ENCODE measurements at regions not wholly inside any gene's neighbourhood (a gene's known extent, or its start where the extent isn't known, plus 50 kb on each side); places are given as distances from the start of the nearest gene placed in this dataset.

- Histone ChIP-seq H3K9me3 (no peaks in the 10 kb centered on the region), H3K4me1 (no peaks in the 10 kb centered on the region), H3K36me3 (no peaks in the 10 kb centered on the region), H3K27ac (replicated peaks in 1 of 4) (no peak overlapping the region), H3K27me3 (no peaks in the 10 kb centered on the region), H3K4me3 (no peak overlapping the region)
- WGBS = 83% methylated on average over 10 of the region's 10 CpGs
- no peak for TF ChIP-seq CTCF (IDR thresholded peaks at IDR 0.05)
- no peak for TF ChIP-seq POLR2AphosphoS5 (IDR thresholded peaks at IDR 0.05)
- no peak for TF ChIP-seq POLR2A (IDR thresholded peaks at IDR 0.05; ENCODE audit: low read depth)
- TF ChIP-seq EP300 (IDR thresholded peaks at IDR 0.05) = no peak
- DNase-seq (ENCODE audit: extremely low spot score) = no peak
- intact Hi-C loops (cut with DNase I) = no loop called here
Measured at GRCh38 chr12:5379749-5380496, 52.0 kb upstream of the NTF3 start.

All from esophagus muscularis mucosa (tissue), 4 donors.